ENCODE measurements at regions not wholly inside any gene's neighbourhood (a gene's known extent, or its start where the extent isn't known, plus 50 kb on each side); places are given as distances from the start of the nearest gene placed in this dataset.

DNA sequence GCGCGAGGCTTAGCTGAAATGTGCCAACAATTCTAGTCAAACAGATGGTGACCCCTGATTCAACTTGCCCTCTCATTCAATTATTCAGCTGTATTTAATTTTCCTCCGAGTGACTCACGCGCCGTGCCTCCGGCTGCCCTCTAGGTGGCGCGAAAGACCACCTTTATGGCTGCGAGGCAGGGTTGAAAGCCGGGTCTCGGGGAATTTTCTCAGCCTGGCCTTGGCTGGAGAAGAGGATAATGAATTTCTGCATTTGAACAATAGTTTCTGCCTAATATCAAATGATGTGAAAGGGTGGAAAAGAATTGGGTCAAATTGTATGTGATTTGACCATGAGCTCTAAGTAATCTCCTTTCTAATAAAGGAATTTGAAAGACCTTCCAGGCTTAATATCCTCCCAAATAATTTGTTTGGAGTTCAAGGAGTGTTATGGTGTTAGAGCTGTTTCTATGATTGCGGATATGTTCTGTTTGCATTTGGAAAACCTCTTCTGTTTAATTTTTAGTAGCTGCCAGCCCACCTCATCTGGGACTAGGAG, 310.9 kb downstream of the ZNF536 start:
- TF ChIP-seq CTCF (IDR thresholded peaks at IDR 0.05; ENCODE audit: poor library complexity, severe bottlenecking) (peak; percentile 98), REST (IDR thresholded peaks at IDR 0.05; ENCODE audit: borderline replicate concordance) (no peak), EZH2 (IDR thresholded peaks at IDR 0.05; ENCODE audit: borderline replicate concordance, insufficient read depth, low read length, poor library complexity, severe bottlenecking) (no peak), MXI1 (conservative IDR thresholded peaks at IDR 0.05; ENCODE audit: poor library complexity, severe bottlenecking) (no peak), EP300 (conservative IDR thresholded peaks at IDR 0.05; ENCODE audit: poor library complexity, severe bottlenecking) (no peak)

Data from neural cell (in vitro differentiated cells).